ENCODE measurements at regions not wholly inside any gene's neighbourhood (a gene's known extent, or its start where the extent isn't known, plus 50 kb on each side); places are given as distances from the start of the nearest gene placed in this dataset.

- TF ChIP-seq POLR2A (IDR thresholded peaks at IDR 0.05; ENCODE audit: low read length) (no peak), GATA1 (IDR thresholded peaks at IDR 0.05; ENCODE audit: low read depth, low read length) (no peak)
Observed at GRCh38 chr6:6436946-6437345, 116.5 kb upstream of the F13A1 start.

All from erythroblast (primary cell).